ENCODE measurements at regions not wholly inside any gene's neighbourhood (a gene's known extent, or its start where the extent isn't known, plus 50 kb on each side); places are given as distances from the start of the nearest gene placed in this dataset.

DNA sequence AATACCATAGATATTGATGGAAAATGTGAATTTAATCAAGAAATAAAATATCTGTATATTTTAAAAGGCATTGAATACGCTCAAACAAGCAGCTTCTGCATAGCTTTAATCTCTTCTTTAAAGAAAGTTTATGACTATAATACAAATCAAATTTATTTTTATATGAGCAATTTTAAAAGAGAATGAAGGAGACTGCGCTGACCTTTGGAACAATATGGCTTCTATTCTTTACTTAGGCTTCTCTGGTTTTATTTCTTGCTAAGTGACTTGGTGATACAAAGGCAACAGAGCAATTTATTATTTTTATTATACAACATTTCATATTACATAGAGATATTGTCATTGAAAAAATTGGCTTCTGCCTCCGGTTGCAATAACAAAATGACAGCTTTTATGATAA, 776.7 kb downstream of the TBC1D32 start:
- Histone ChIP-seq H3K27me3 (replicated peaks in 1 of 4; ENCODE audit: control insufficient read depth in 3 of 4, extremely low read depth in 1 of 4, insufficient read depth in 3 of 4, low read length in 3 of 4) (no peaks in the 10 kb centered on the region), H2AFZ (ENCODE audit: low read length) (no peak overlapping the region), H3K23me2 (ENCODE audit: low read depth, low read length) (no peaks in the 10 kb centered on the region)
- TF ChIP-seq SIRT6 (IDR thresholded peaks at IDR 0.05; ENCODE audit: low read length): no peak
- no peak for TF ChIP-seq EZH2 (IDR thresholded peaks at IDR 0.05; ENCODE audit: low read depth, low read length, severe bottlenecking)
- TF ChIP-seq TEAD4 (IDR thresholded peaks at IDR 0.05; ENCODE audit: low read depth, low read length): no peak
- no peak for TF ChIP-seq POLR2AphosphoS5 (IDR thresholded peaks at IDR 0.05; ENCODE audit: low read depth, low read length)
- TF ChIP-seq HDAC2 (IDR thresholded peaks at IDR 0.05; ENCODE audit: borderline replicate concordance in 1 of 2, low read depth in 2 of 2, low read length in 2 of 2): no peak
- TF ChIP-seq GABPA (IDR thresholded peaks at IDR 0.05; ENCODE audit: borderline replicate concordance, insufficient read depth, low read length): no peak
- no peak for TF ChIP-seq TBP (IDR thresholded peaks at IDR 0.05; ENCODE audit: low read depth, low read length)
- TF ChIP-seq NRF1 (IDR thresholded peaks at IDR 0.05; ENCODE audit: low read depth, low read length): no peak
- TF ChIP-seq SRF (IDR thresholded peaks at IDR 0.05; ENCODE audit: low read depth, low read length): no peak
- no peak for TF ChIP-seq CTCF (IDR thresholded peaks at IDR 0.05; ENCODE audit: control extremely low read depth in 1 of 3, insufficient read depth in 1 of 3, low read depth in 1 of 3, low read length in 3 of 3)
- TF ChIP-seq, protein P1, sequence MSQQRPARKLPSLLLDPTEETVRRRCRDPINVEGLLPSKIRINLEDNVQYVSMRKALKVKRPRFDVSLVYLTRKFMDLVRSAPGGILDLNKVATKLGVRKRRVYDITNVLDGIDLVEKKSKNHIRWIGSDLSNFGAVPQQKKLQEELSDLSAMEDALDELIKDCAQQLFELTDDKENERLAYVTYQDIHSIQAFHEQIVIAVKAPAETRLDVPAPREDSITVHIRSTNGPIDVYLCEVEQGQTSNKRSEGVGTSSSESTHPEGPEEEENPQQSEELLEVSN (IDR thresholded peaks at IDR 0.05): no peak
- no peak for TF ChIP-seq FOSL1 (IDR thresholded peaks at IDR 0.05; ENCODE audit: insufficient read depth, low read depth, low read length)
- no peak for TF ChIP-seq POLR2A (IDR thresholded peaks at IDR 0.05; ENCODE audit: control extremely low read depth in 1 of 2, low read depth in 2 of 2, low read length in 2 of 2)

More for the DNA sequence above, 776.7 kb downstream of the TBC1D32 start:
- ChIA-PET POLR2A (ENCODE audit: partially characterized antibody) (no interaction called here), CTCF (ENCODE audit: partially characterized antibody) (no interaction called here)
- no peaks in the 10 kb centered on the region for H4K20me1 ChIP-seq (replicated peaks in 1 of 2; ENCODE audit: control insufficient read depth in 1 of 2, insufficient read depth in 2 of 2, low read length in 2 of 2)
- no peak overlapping the region for H3K4ac ChIP-seq (replicated peaks; ENCODE audit: insufficient read length, low read depth, low read length)
- H4K8ac ChIP-seq (ENCODE audit: extremely low read depth, insufficient read depth, low read length): no peak overlapping the region
- no peak overlapping the region for H3K4me3 ChIP-seq (ENCODE audit: extremely low read depth in 1 of 4, insufficient read depth in 2 of 4, low read depth in 3 of 4, low read length in 4 of 4)
- FAIRE-seq (no peak), DNase-seq (ENCODE audit: low read depth in 1 of 2, low spot score in 2 of 2) (no peak)
- no peak overlapping the region for H2BK15ac ChIP-seq (ENCODE audit: low read length)
- no peak overlapping the region for H2AK5ac ChIP-seq (ENCODE audit: low read depth, low read length)
- H3K14ac ChIP-seq (ENCODE audit: insufficient read length): no peak overlapping the region
- H3K4me2 ChIP-seq (ENCODE audit: insufficient read depth in 1 of 2, low read depth in 2 of 2, low read length in 2 of 2): no peak overlapping the region
- H3K36me3 ChIP-seq (ENCODE audit: control insufficient read depth in 2 of 4, insufficient read depth in 4 of 4, low read length in 3 of 4): no peaks in the 10 kb centered on the region
- no peak overlapping the region for H4K91ac ChIP-seq (replicated peaks; ENCODE audit: insufficient read length, low read length)
- H3K4me1 ChIP-seq (replicated peaks in 1 of 4; ENCODE audit: control insufficient read depth in 3 of 4, insufficient read depth in 4 of 4, low read length in 3 of 4): no peaks in the 10 kb centered on the region
- no peak overlapping the region for H3K56ac ChIP-seq (replicated peaks; ENCODE audit: insufficient read length, low read depth, low read length)
- no peak overlapping the region for H3K18ac ChIP-seq (ENCODE audit: extremely low read depth, low read length)
- H2BK120ac ChIP-seq (replicated peaks; ENCODE audit: low read depth, low read length): no peak overlapping the region
- no peak overlapping the region for H3K27ac ChIP-seq (ENCODE audit: low read depth, low read length)
- H4K5ac ChIP-seq (ENCODE audit: insufficient read length, low read depth, low read length): no peak overlapping the region
- H3K9me3 ChIP-seq (ENCODE audit: insufficient read depth in 2 of 2, low read depth in 1 of 2, low read length in 1 of 2): no peaks in the 10 kb centered on the region
- H2BK5ac ChIP-seq (ENCODE audit: low read depth, low read length): no peak overlapping the region
- no peak overlapping the region for H3K9ac ChIP-seq (replicated peaks in 1 of 4; ENCODE audit: extremely low read depth in 1 of 4, low read depth in 3 of 4, low read length in 3 of 4)
- no peaks in the 10 kb centered on the region for H3K79me1 ChIP-seq (ENCODE audit: low read depth, low read length)
- no peak overlapping the region for H2BK12ac ChIP-seq (ENCODE audit: low read depth, low read length)
- WGBS, 2 experiments (ENCODE audit: extremely low coverage in 1 of 2, insufficient coverage in 1 of 2, insufficient read length in 1 of 2, insufficient replicate concordance in 2 of 2, low coverage in 1 of 2, low lambda C conversion rate in 2 of 2, missing lambda C conversion rate in 1 of 2): 62% methylated on average over 3 of the region's 3 CpGs; no CpG with 5 or more reads in 1 of the 2 experiments
- no peak overlapping the region for H2BK20ac ChIP-seq (ENCODE audit: low read length)
- no peaks in the 10 kb centered on the region for H3K79me2 ChIP-seq (ENCODE audit: control insufficient read depth in 1 of 2, insufficient read depth in 2 of 2, low read length in 2 of 2)
- no peak overlapping the region for H3K23ac ChIP-seq (ENCODE audit: insufficient read length)
